ENCODE measurements at regions not wholly inside any gene's neighbourhood (a gene's known extent, or its start where the extent isn't known, plus 50 kb on each side); places are given as distances from the start of the nearest gene placed in this dataset.

GRCh38 chr17:77602883-77603640 is 355.4 kb upstream of the TNRC6C start:
- ChIA-PET CTCF (no interaction called here), POLR2A (ENCODE audit: unreplicated experiment) (no interaction called here)
- no peak overlapping the region for H2AFZ ChIP-seq (ENCODE audit: low read length)
- no peaks in the 10 kb centered on the region for H3K79me2 ChIP-seq (ENCODE audit: low read length)
- no peaks in the 10 kb centered on the region for H3K9me3 ChIP-seq (ENCODE audit: low read length)
- H3K4me3 ChIP-seq (ENCODE audit: low read length), result no peak overlapping the region
- H3K4me1 ChIP-seq (ENCODE audit: insufficient read depth, low read length), result no peaks in the 10 kb centered on the region
- ATAC-seq, result no peak
- DNase-seq, result no peak
- H4K20me1 ChIP-seq (ENCODE audit: low read length), result no peaks in the 10 kb centered on the region
- H3K27ac ChIP-seq (ENCODE audit: low read length), result no peak overlapping the region
- BruUV-seq (replicated peaks), result no TSS peak
- peaks cover 50% of the 10 kb centered on the region for H3K27me3 ChIP-seq (ENCODE audit: low read length)
- H3F3A ChIP-seq (ENCODE audit: low read length, unreplicated experiment), result no peaks in the 10 kb centered on the region
- no peak overlapping the region for H3K9ac ChIP-seq (ENCODE audit: low read length)
- no peaks in the 10 kb centered on the region for H3K9me2 ChIP-seq (replicated peaks; ENCODE audit: low read length)
- no peak overlapping the region for H3K4me2 ChIP-seq (ENCODE audit: low read length)
- intact Hi-C loops (cut with micrococcal nuclease), result no loop called here
- no peak for TF ChIP-seq EZH2phosphoT487 (IDR thresholded peaks at IDR 0.05; ENCODE audit: borderline replicate concordance, low read length)
- TF ChIP-seq EZH2 (IDR thresholded peaks at IDR 0.05; ENCODE audit: low read length, unreplicated experiment), result no peak
- no peak for TF ChIP-seq CTCF (conservative IDR thresholded peaks at IDR 0.05; ENCODE audit: low read depth, low read length)
- no peaks in the 10 kb centered on the region for H3K36me3 ChIP-seq (ENCODE audit: low read depth, low read length)

DNA sequence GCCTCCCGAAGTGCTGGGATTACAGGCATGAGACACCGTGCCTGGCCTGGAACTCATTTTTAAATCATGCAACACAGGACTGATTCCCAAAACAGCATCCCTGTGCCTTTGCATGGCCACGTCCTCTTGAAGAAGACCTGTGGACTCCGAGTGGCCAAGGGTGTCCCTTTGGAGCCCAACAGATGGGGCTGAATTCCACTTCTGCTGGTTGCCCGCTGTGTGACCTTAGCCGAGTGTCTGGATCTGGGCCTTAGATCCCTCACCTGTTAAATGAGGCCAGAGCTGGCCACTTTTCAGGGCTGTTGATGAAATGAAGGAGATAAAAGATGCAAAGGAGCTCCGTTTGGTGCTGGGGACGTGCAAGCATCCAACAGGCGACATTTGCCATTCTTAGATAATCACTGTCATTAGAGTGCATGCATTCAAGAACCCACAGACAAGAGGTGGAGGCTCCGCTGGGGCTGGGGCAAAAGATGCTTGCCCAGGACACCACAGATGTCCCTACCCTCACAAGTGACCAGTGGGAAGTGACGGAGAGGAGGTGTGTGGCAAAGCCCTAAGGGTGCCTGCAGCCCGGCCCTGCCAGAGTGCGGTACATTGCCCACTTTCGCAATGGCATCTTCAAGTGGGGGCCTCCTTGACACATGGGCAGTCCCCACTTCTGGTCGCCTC is 354.1 kb upstream of the TNRC6C start:
- no peaks in the 10 kb centered on the region for H4K20me1 ChIP-seq (ENCODE audit: low read length)
- peaks cover 61% of the 10 kb centered on the region for H3K27me3 ChIP-seq (ENCODE audit: low read length)
- CTCF ChIA-PET, result no interaction called here
- POLR2A ChIA-PET (ENCODE audit: unreplicated experiment), result interaction anchor here (0.6 kb wide), 1 partner anchor 875 kb away, joined by 4 read pairs; no protein-coding TSS in a partner anchor
- no peaks in the 10 kb centered on the region for H3K79me2 ChIP-seq (ENCODE audit: low read length)
- H3K27ac ChIP-seq (ENCODE audit: low read length), result no peak overlapping the region
- no peaks in the 10 kb centered on the region for H3K36me3 ChIP-seq (ENCODE audit: low read depth, low read length)
- H3K4me3 ChIP-seq (ENCODE audit: low read length), result no peak overlapping the region
- H3F3A ChIP-seq (ENCODE audit: low read length, unreplicated experiment), result no peaks in the 10 kb centered on the region
- ATAC-seq, result no peak
- H2AFZ ChIP-seq (ENCODE audit: low read length), result no peak overlapping the region
- H3K4me2 ChIP-seq (ENCODE audit: low read length), result no peak overlapping the region
- H3K9ac ChIP-seq (ENCODE audit: low read length), result no peak overlapping the region
- TF ChIP-seq EZH2 (IDR thresholded peaks at IDR 0.05; ENCODE audit: low read length, unreplicated experiment) (no peak), CTCF (conservative IDR thresholded peaks at IDR 0.05; ENCODE audit: low read depth, low read length) (no peak), EZH2phosphoT487 (IDR thresholded peaks at IDR 0.05; ENCODE audit: borderline replicate concordance, low read length) (no peak)
- no peak for DNase-seq
- intact Hi-C loops (cut with micrococcal nuclease), result no loop called here
- no peaks in the 10 kb centered on the region for H3K4me1 ChIP-seq (ENCODE audit: insufficient read depth, low read length)
- BruUV-seq (replicated peaks), result no TSS peak
- H3K9me2 ChIP-seq (replicated peaks; ENCODE audit: low read length), result no peaks in the 10 kb centered on the region
- no peaks in the 10 kb centered on the region for H3K9me3 ChIP-seq (ENCODE audit: low read length)

- Histone ChIP-seq H3K4me2 (ENCODE audit: low read length) (no peak overlapping the region), H3K9me2 (replicated peaks; ENCODE audit: low read length) (no peaks in the 10 kb centered on the region), H3K9ac (ENCODE audit: low read length) (no peak overlapping the region), H2AFZ (ENCODE audit: low read length) (no peak overlapping the region), H3K79me2 (ENCODE audit: low read length) (no peaks in the 10 kb centered on the region), H3K36me3 (ENCODE audit: low read depth, low read length) (no peaks in the 10 kb centered on the region), H3K4me3 (ENCODE audit: low read length) (no peak overlapping the region), H3K27ac (ENCODE audit: low read length) (no peak overlapping the region), H3K27me3 (ENCODE audit: low read length) (peaks cover 66% of the 10 kb centered on the region), H4K20me1 (ENCODE audit: low read length) (no peaks in the 10 kb centered on the region), H3F3A (ENCODE audit: low read length, unreplicated experiment) (no peaks in the 10 kb centered on the region), H3K9me3 (ENCODE audit: low read length) (no peaks in the 10 kb centered on the region), H3K4me1 (ENCODE audit: insufficient read depth, low read length) (no peaks in the 10 kb centered on the region)
- BruUV-seq (replicated peaks), result no TSS peak
- DNase-seq (no peak), ATAC-seq (no peak)
- TF ChIP-seq CTCF (conservative IDR thresholded peaks at IDR 0.05; ENCODE audit: low read depth, low read length), result no peak
- intact Hi-C loops (cut with micrococcal nuclease), result no loop called here
- ChIA-PET POLR2A (ENCODE audit: unreplicated experiment) (interaction anchor here (0.6 kb wide), 1 partner anchor 876 kb away, joined by 4 read pairs; no protein-coding TSS in a partner anchor), CTCF (no interaction called here)
These were observed 353.6 kb upstream of the TNRC6C start for GRCh38 chr17:77604973-77605313.

All from PC-3 (cell line).